K562 (cell line): ENCODE measurements at regions not wholly inside any gene's neighbourhood (a gene's known extent, or its start where the extent isn't known, plus 50 kb on each side); places are given as distances from the start of the nearest gene placed in this dataset.
A peak's percentile ranks its signal among the peaks of the same experiment; 100 is the strongest.

Experiments used
- ATAC-seq: fragments of 200-7000 bp; cut with Tn5 transposase; 3 replicates; pipeline ENCODE4 v1.9.1; 2020; ENCODE audit warnings: moderate library complexity
- BruUV-seq: library from RNA; stranded (reverse); fragments of 400-500 nt; replicated peaks from 2 replicates; lab custom pipeline; 2021; lab: Mats Ljungman, UMichigan
- CTCF ChIA-PET: fragments of 300-600 bp; formaldehyde crosslinking; extraction: SDS; loops from one replicate; lab custom pipeline; 2021; ENCODE audit warnings: low intra/inter-chr PET ratio; lab: Yijun Ruan, JAX
- POLR2A ChIA-PET: fragments of 300-600, 350-650 bp; sonication (Branson Sonifier 250); formaldehyde crosslinking; extraction: SDS; loops from one replicate; lab custom pipeline; 2021; ENCODE audit warnings: antibody characterized with exemption, inconsistent platforms; lab: Yijun Ruan, JAX
- DNase-seq, 4 experiments: peaks; one replicate each; pipeline versions ENCODE4 v3.0.0 to v3.0.0-alpha.2; 2011 to 2018; ENCODE audit warnings: low spot score in 3 of 4, mixed read lengths in 3 of 4; ENCODE audit errors: extremely low read depth in 1 of 4
- FAIRE-seq: peaks from 2 replicates; lab custom pipeline; 2011; peaks lifted over from hg19 to GRCh38; lab: Jason Lieb, UNC
- H2AFZ ChIP-seq: 2 replicates; pipeline ENCODE4 v1.6.0; 2011; ENCODE audit warnings: low read depth, low read length, control low read depth, inconsistent platforms
- H3K27ac ChIP-seq: fragments of 200-600 bp; 3 replicates; pipeline ENCODE4 v1.8.0; 2011; ENCODE audit warnings: low read depth, mild to moderate bottlenecking, control low read depth, inconsistent platforms, low read length, moderate library complexity, mixed read lengths; ENCODE audit errors: extremely low read depth
- H3K27me3 ChIP-seq, 2 experiments: fragments of 300-600 bp in 1 of 2; 2 replicates in 1 of 2; 3 replicates in 1 of 2; pipeline versions ENCODE4 v1.6.0 to v1.8.0; 2011; ENCODE audit warnings: inconsistent platforms in 2 of 2, low read length in 2 of 2, mild to moderate bottlenecking in 1 of 2, mixed read lengths in 1 of 2, moderate library complexity in 1 of 2; ENCODE audit not compliant: control insufficient read depth in 2 of 2, insufficient read depth in 2 of 2
- H3K36me3 ChIP-seq: fragments of 300-600 bp; 3 replicates; pipeline ENCODE4 v1.8.0; 2011; ENCODE audit warnings: mild to moderate bottlenecking, low read length, inconsistent platforms; ENCODE audit not compliant: control insufficient read depth, insufficient read depth
- H3K4me1 ChIP-seq, 2 experiments: fragments of 200-600 bp in 1 of 2; replicated peaks in 1 of 2; 2 replicates in 1 of 2; 3 replicates in 1 of 2; pipeline versions ENCODE4 v1.5.1 to v1.8.0; 2011; ENCODE audit warnings: inconsistent platforms in 2 of 2, low read length in 2 of 2, mild to moderate bottlenecking in 1 of 2, mixed read lengths in 1 of 2, moderate library complexity in 1 of 2; ENCODE audit not compliant: control insufficient read depth in 2 of 2, insufficient read depth in 2 of 2
- H3K4me2 ChIP-seq: 2 replicates; pipeline ENCODE4 v1.6.1; 2011; ENCODE audit warnings: low read length, control low read depth, inconsistent platforms, mixed read lengths; ENCODE audit not compliant: insufficient read depth
- H3K4me3 ChIP-seq: fragments of 200-600 bp; sonication (generic), shearing (Covaris generic); 2 replicates; pipeline ENCODE4 v1.5.1; 2016; ENCODE audit warnings: control low read depth, inconsistent platforms
- H3K79me2 ChIP-seq: fragments of 200-600 bp; 3 replicates; pipeline ENCODE4 v1.8.0; 2011; ENCODE audit warnings: low read length, inconsistent platforms; ENCODE audit not compliant: control insufficient read depth, insufficient read depth
- H3K9ac ChIP-seq, 2 experiments: 2 replicates each; pipeline versions ENCODE4 v1.6.0 to v1.6.1; 2011; ENCODE audit warnings: low read depth in 2 of 2, low read length in 2 of 2, control low read depth in 1 of 2, inconsistent platforms in 1 of 2, mild to moderate bottlenecking in 1 of 2, mixed read lengths in 1 of 2; ENCODE audit not compliant: insufficient read depth in 1 of 2
- H3K9me1 ChIP-seq: one replicate; pipeline ENCODE4 v1.6.0; 2011; ENCODE audit warnings: inconsistent platforms, mild to moderate bottlenecking, low read length, moderate library complexity; ENCODE audit not compliant: control insufficient read depth, insufficient read depth
- H3K9me3 ChIP-seq: replicated peaks from 2 replicates; pipeline ENCODE4 v1.5.1; 2011; ENCODE audit warnings: low read depth, low read length, inconsistent platforms; ENCODE audit not compliant: control insufficient read depth, insufficient read depth
- H4K20me1 ChIP-seq: replicated peaks from 2 replicates; pipeline ENCODE4 v1.6.1; 2011; ENCODE audit warnings: low read length, inconsistent platforms, mixed read lengths; ENCODE audit not compliant: control insufficient read depth, insufficient read depth
- ATF7 ChIP-seq: fragments of 450-650 bp; IDR thresholded peaks from 2 replicates; pipeline ENCODE4 v1.7.1; 2014; ENCODE audit warnings: mild to moderate bottlenecking, moderate library complexity
- CREB1 ChIP-seq, 2 experiments: sonication (generic) in 1 of 2; formaldehyde crosslinking in 1 of 2; IDR thresholded peaks; 2 replicates each; pipeline versions ENCODE4 v1.6.1 to v1.8.0; 2012 to 2022; ENCODE audit warnings: inconsistent platforms in 1 of 2, mild to moderate bottlenecking in 1 of 2, missing genetic modification reagents in 1 of 2, moderate library complexity in 1 of 2
- ELF4 ChIP-seq: fragments of 450-650 bp; formaldehyde crosslinking; IDR thresholded peaks from 2 replicates; pipeline ENCODE4 v1.4.0; 2022; ENCODE audit warnings: missing genetic modification characterization
- MAFK ChIP-seq: IDR thresholded peaks from 2 replicates; pipeline ENCODE4 v1.6.1; 2011; ENCODE audit warnings: low read length, improper control_type of control experiment
- MCM2 ChIP-seq: fragments of 450-650 bp; IDR thresholded peaks from 2 replicates; pipeline ENCODE4 v1.6.1; 2017; ENCODE audit warnings: low read depth, mild to moderate bottlenecking
- MEIS2 ChIP-seq: fragments of 450-650 bp; IDR thresholded peaks from 2 replicates; pipeline ENCODE4 v1.6.1; 2014; ENCODE audit warnings: mild to moderate bottlenecking; ENCODE audit not compliant: partially characterized antibody
- NFE2L1 ChIP-seq: fragments of 450-650 bp; IDR thresholded peaks from 2 replicates; pipeline ENCODE4 v1.6.1; 2016; ENCODE audit warnings: missing genetic modification characterization, low read depth, mild to moderate bottlenecking, missing compliant biosample characterization, moderate library complexity, borderline replicate concordance
- NFIC ChIP-seq: fragments of 450-650 bp; IDR thresholded peaks from 2 replicates; pipeline ENCODE4 v1.6.1; 2017; ENCODE audit warnings: mild to moderate bottlenecking, inconsistent platforms
- PHF20 ChIP-seq: fragments of 450-650 bp; IDR thresholded peaks from 2 replicates; pipeline ENCODE4 v1.6.1; 2018; ENCODE audit not compliant: partially characterized antibody
- PTTG1 ChIP-seq: fragments of 450-650 bp; IDR thresholded peaks from 2 replicates; pipeline ENCODE4 v1.6.1; 2016; ENCODE audit warnings: low read depth, mild to moderate bottlenecking, missing genetic modification characterization, missing compliant biosample characterization
- PURB ChIP-seq: sonication (generic); formaldehyde crosslinking; IDR thresholded peaks from 2 replicates; pipeline ENCODE4 v1.9.0; 2021; ENCODE audit warnings: low read depth, mild to moderate bottlenecking, missing genetic modification reagents
- SMC3 ChIP-seq: conservative IDR thresholded peaks from 2 replicates; pipeline ENCODE4 v1.6.1; 2011; ENCODE audit warnings: low read depth, low read length, improper control_type of control experiment; ENCODE audit not compliant: insufficient read depth
- TCF3 ChIP-seq: sonication (generic); formaldehyde crosslinking; IDR thresholded peaks from 2 replicates; pipeline ENCODE4 v1.4.0; 2020; ENCODE audit warnings: mild to moderate bottlenecking, missing genetic modification reagents
- ZC3H8 ChIP-seq: fragments of 450-650 bp; IDR thresholded peaks from 2 replicates; pipeline ENCODE4 v1.6.1; 2017
- ZNF586 ChIP-seq: fragments of 450-650 bp; formaldehyde crosslinking; conservative IDR thresholded peaks from 2 replicates; pipeline ENCODE4 v1.4.0; 2020; ENCODE audit warnings: mild to moderate bottlenecking, moderate library complexity
- ZNF79 ChIP-seq: fragments of 250-450 bp; sonication (Bioruptor Pico); IDR thresholded peaks from 2 replicates; pipeline ENCODE4 v1.4.0; 2020; ENCODE audit warnings: low read depth, mild to moderate bottlenecking, moderate library complexity
- WGBS: fragments of 100-300 bp; shearing (Covaris generic); methylation state at CpG from one replicate; pipeline ENCODE4 v1.1.6; 2016; ENCODE audit warnings: low coverage, mixed read lengths; ENCODE audit not compliant: insufficient coverage; ENCODE audit errors: missing lambda C conversion rate; 5-methylcytosine and 5-hydroxymethylcytosine counted together
- in situ Hi-C: fragments of 300-500 bp; cut with MboI; formaldehyde crosslinking; loops from 4 replicates; pipeline ENCODE4 v1.15.0; 2018; ENCODE audit warnings: inconsistent platforms, mixed read lengths
- intact Hi-C: fragments of 100-400 bp; cut with micrococcal nuclease; formaldehyde crosslinking; loops from 2 replicates; pipeline ENCODE4 v1.14.2; 2022
- TF ChIP-seq, protein P1 (sequence below): sonication (generic); formaldehyde crosslinking; IDR thresholded peaks from 2 replicates; pipeline ENCODE4 v1.5.0; 2020; ENCODE audit warnings: missing genetic modification reagents
- TF ChIP-seq, protein P2 (sequence below), 2 experiments: IDR thresholded peaks in 1 of 2; conservative IDR thresholded peaks in 1 of 2; 2 replicates each; pipeline ENCODE4 v1.6.1; 2016; ENCODE audit warnings: low read depth in 2 of 2, mild to moderate bottlenecking in 1 of 2, missing compliant biosample characterization in 1 of 2, missing genetic modification characterization in 1 of 2, moderate library complexity in 1 of 2
- TF ChIP-seq, protein P3 (sequence below): sonication (generic); formaldehyde crosslinking; IDR thresholded peaks from 2 replicates; pipeline ENCODE4 v1.9.0; 2022; ENCODE audit warnings: mild to moderate bottlenecking, missing genetic modification reagents
- TF ChIP-seq, protein P4 (sequence below): fragments of 250-450 bp; sonication (Bioruptor Pico); IDR thresholded peaks from 2 replicates; pipeline ENCODE4 v1.8.0; 2021; ENCODE audit warnings: mild to moderate bottlenecking, moderate library complexity

DNA sequence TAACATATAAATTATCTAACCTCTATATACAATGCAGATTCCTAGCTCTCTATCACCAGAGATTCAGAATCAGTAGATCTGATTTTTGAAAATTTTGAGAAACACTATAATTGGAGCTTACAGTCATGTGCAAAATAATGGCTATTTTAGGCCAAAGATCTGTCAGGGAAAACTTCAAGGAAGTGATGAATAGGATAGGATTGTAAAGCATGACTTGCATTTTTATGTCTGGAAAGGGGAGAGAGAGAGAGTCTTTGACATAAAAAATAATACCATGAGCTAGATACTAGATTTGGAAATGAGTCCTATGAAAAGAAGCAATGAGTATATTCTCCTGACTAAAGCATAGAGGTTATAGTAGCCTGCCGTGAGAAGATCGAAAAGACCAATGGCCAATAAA is 181.1 kb downstream of the SDHAF3 start:
- no peak for ATAC-seq
- in situ Hi-C loops: no loop called here
- H3K9me1 ChIP-seq: no peaks in the 10 kb centered on the region
- TF ChIP-seq, protein P1, sequence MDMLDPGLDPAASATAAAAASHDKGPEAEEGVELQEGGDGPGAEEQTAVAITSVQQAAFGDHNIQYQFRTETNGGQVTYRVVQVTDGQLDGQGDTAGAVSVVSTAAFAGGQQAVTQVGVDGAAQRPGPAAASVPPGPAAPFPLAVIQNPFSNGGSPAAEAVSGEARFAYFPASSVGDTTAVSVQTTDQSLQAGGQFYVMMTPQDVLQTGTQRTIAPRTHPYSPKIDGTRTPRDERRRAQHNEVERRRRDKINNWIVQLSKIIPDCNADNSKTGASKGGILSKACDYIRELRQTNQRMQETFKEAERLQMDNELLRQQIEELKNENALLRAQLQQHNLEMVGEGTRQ (CRISPR knock-in tag): no peak
- TF ChIP-seq ATF7 (no peak), MAFK (peak; percentile 54; the same call in 1 of the 2 replicates), PHF20 (no peak), TCF3 (CRISPR knock-in tag) (no peak), SMC3 (no peak), PURB (no peak), ZNF79 (CRISPR knock-in tag) (no peak), MCM2 (no peak), ZC3H8 (no peak), NFE2L1 (peak; percentile 84), ELF4 (CRISPR knock-in tag) (no peak), MEIS2 (peak; percentile 74), CREB1 (IDR thresholded peaks at IDR 0.05) (no peak), CREB1 (CRISPR knock-in tag; IDR thresholded peaks at IDR 0.05) (no peak), NFIC (no peak), PTTG1 (tag) (no peak), ZNF586 (CRISPR knock-in tag) (no peak)
- TF ChIP-seq, protein P2, sequence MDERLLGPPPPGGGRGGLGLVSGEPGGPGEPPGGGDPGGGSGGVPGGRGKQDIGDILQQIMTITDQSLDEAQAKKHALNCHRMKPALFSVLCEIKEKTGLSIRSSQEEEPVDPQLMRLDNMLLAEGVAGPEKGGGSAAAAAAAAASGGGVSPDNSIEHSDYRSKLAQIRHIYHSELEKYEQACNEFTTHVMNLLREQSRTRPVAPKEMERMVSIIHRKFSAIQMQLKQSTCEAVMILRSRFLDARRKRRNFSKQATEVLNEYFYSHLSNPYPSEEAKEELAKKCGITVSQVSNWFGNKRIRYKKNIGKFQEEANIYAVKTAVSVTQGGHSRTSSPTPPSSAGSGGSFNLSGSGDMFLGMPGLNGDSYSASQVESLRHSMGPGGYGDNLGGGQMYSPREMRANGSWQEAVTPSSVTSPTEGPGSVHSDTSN (CRISPR knock-in tag; IDR thresholded peaks at IDR 0.05; ENCODE audit: low read depth): no peak
- TF ChIP-seq, protein P2 (tag; conservative IDR thresholded peaks at IDR 0.05; ENCODE audit: low read depth): peak; percentile 76
- TF ChIP-seq, protein P3, sequence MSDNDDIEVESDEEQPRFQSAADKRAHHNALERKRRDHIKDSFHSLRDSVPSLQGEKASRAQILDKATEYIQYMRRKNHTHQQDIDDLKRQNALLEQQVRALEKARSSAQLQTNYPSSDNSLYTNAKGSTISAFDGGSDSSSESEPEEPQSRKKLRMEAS (CRISPR knock-in tag): no peak
- TF ChIP-seq, protein P4, sequence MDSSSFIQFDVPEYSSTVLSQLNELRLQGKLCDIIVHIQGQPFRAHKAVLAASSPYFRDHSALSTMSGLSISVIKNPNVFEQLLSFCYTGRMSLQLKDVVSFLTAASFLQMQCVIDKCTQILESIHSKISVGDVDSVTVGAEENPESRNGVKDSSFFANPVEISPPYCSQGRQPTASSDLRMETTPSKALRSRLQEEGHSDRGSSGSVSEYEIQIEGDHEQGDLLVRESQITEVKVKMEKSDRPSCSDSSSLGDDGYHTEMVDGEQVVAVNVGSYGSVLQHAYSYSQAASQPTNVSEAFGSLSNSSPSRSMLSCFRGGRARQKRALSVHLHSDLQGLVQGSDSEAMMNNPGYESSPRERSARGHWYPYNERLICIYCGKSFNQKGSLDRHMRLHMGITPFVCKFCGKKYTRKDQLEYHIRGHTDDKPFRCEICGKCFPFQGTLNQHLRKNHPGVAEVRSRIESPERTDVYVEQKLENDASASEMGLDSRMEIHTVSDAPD (CRISPR knock-in tag): no peak

More for the DNA sequence above, 181.1 kb downstream of the SDHAF3 start:
- no peaks in the 10 kb centered on the region for H3K36me3 ChIP-seq
- ChIA-PET POLR2A (no interaction called here), CTCF (interaction anchor here (0.7 kb wide), 1 partner anchor 9 kb away, joined by 3 read pairs; no protein-coding TSS in a partner anchor)
- no TSS peak for BruUV-seq
- H3K27me3 ChIP-seq: no peaks in the 10 kb centered on the region
- H3K4me1 ChIP-seq: no peaks in the 10 kb centered on the region
- H4K20me1 ChIP-seq: no peaks in the 10 kb centered on the region
- no peak overlapping the region for H3K27ac ChIP-seq
- intact Hi-C loops: no loop called here
- DNase-seq: no peak
- H3K4me3 ChIP-seq: no peak overlapping the region
- no peak overlapping the region for H3K9ac ChIP-seq
- FAIRE-seq: no peak
- H2AFZ ChIP-seq: no peak overlapping the region
- no peaks in the 10 kb centered on the region for H3K79me2 ChIP-seq
- H3K9me3 ChIP-seq: no peaks in the 10 kb centered on the region
- H3K4me2 ChIP-seq: no peak overlapping the region
- 0% methylated on average over 2 of the region's 2 CpGs for WGBS
